ENCODE measurements at regions not wholly inside any gene's neighbourhood (a gene's known extent, or its start where the extent isn't known, plus 50 kb on each side); places are given as distances from the start of the nearest gene placed in this dataset.

DNA sequence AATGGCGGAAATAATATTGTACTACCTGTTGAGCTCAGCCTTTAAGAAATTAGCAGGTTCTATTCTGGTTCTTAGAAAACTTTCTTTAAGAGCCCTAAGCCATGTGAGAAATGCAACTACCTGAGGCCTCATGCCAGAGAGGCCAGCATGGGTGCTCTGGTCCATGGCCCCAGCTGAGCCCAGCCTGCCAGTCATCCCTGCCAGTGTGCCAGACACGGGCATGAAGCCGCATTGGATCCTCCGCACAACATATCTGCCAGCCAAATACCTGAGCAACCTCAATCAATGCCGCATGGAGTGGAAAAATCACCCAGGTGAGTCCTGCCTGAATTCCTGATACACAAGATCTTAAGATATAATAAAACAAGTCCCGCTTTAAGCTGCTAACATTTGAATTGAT lies 91.8 kb downstream of the C21orf91 start:
- no peak overlapping the region for H3K18ac ChIP-seq (ENCODE audit: extremely low read depth, low read length)
- no peak overlapping the region for H4K5ac ChIP-seq (ENCODE audit: insufficient read length, low read depth, low read length)
- H3K23me2 ChIP-seq (ENCODE audit: low read depth, low read length): no peaks in the 10 kb centered on the region
- H3K56ac ChIP-seq (replicated peaks; ENCODE audit: insufficient read length, low read depth, low read length): no peak overlapping the region
- no peak overlapping the region for H2AK5ac ChIP-seq (ENCODE audit: low read depth, low read length)
- H2BK20ac ChIP-seq (ENCODE audit: low read length): no peak overlapping the region
- no peak overlapping the region for H2AFZ ChIP-seq (ENCODE audit: low read length)
- 73% methylated on average over 6 of the region's 6 CpGs; no CpG with 5 or more reads in 1 of the 2 experiments for WGBS, 2 experiments (ENCODE audit: extremely low coverage in 1 of 2, insufficient coverage in 1 of 2, insufficient read length in 1 of 2, insufficient replicate concordance in 2 of 2, low coverage in 1 of 2, low lambda C conversion rate in 2 of 2, missing lambda C conversion rate in 1 of 2)
- DNase-seq (ENCODE audit: low read depth in 1 of 2, low spot score in 2 of 2): no peak
- H2BK12ac ChIP-seq (ENCODE audit: low read depth, low read length): no peak overlapping the region
- POLR2A ChIA-PET (ENCODE audit: partially characterized antibody): interaction anchor here (0.5 kb wide), 1 partner anchor 372 kb away, joined by 4 read pairs; no protein-coding TSS in a partner anchor
- H3K9me3 ChIP-seq (ENCODE audit: insufficient read depth in 2 of 2, low read depth in 1 of 2, low read length in 1 of 2): no peaks in the 10 kb centered on the region
- H3K79me2 ChIP-seq (ENCODE audit: control insufficient read depth in 1 of 2, insufficient read depth in 2 of 2, low read length in 2 of 2): no peaks in the 10 kb centered on the region
- H3K4me1 ChIP-seq (replicated peaks in 1 of 4; ENCODE audit: control insufficient read depth in 3 of 4, insufficient read depth in 4 of 4, low read length in 3 of 4): no peaks in the 10 kb centered on the region
- no peak overlapping the region for H3K9ac ChIP-seq (replicated peaks in 1 of 4; ENCODE audit: extremely low read depth in 1 of 4, low read depth in 3 of 4, low read length in 3 of 4)
- H2BK120ac ChIP-seq (replicated peaks; ENCODE audit: low read depth, low read length): no peak overlapping the region
- no peak overlapping the region for H4K8ac ChIP-seq (ENCODE audit: extremely low read depth, insufficient read depth, low read length)
- FAIRE-seq: no peak
- H3K4me3 ChIP-seq (ENCODE audit: extremely low read depth in 1 of 4, insufficient read depth in 2 of 4, low read depth in 3 of 4, low read length in 4 of 4): no peak overlapping the region
- no peak overlapping the region for H3K4me2 ChIP-seq (ENCODE audit: insufficient read depth in 1 of 2, low read depth in 2 of 2, low read length in 2 of 2)
- no peaks in the 10 kb centered on the region for H3K27me3 ChIP-seq (replicated peaks in 1 of 4; ENCODE audit: control insufficient read depth in 3 of 4, extremely low read depth in 1 of 4, insufficient read depth in 3 of 4, low read length in 3 of 4)
- no peaks in the 10 kb centered on the region for H3K79me1 ChIP-seq (ENCODE audit: low read depth, low read length)
- no peak overlapping the region for H3K23ac ChIP-seq (ENCODE audit: insufficient read length)
- no peak overlapping the region for H2BK5ac ChIP-seq (ENCODE audit: low read depth, low read length)
- H3K27ac ChIP-seq (ENCODE audit: low read depth, low read length): no peak overlapping the region
- no peak overlapping the region for H3K4ac ChIP-seq (replicated peaks; ENCODE audit: insufficient read length, low read depth, low read length)
- CTCF ChIA-PET (ENCODE audit: partially characterized antibody): no interaction called here
- no peaks in the 10 kb centered on the region for H3K36me3 ChIP-seq (ENCODE audit: control insufficient read depth in 2 of 4, insufficient read depth in 4 of 4, low read length in 3 of 4)
- H3K14ac ChIP-seq (ENCODE audit: insufficient read length): no peak overlapping the region
- H4K91ac ChIP-seq (replicated peaks; ENCODE audit: insufficient read length, low read length): no peak overlapping the region
- no peaks in the 10 kb centered on the region for H4K20me1 ChIP-seq (replicated peaks in 1 of 2; ENCODE audit: control insufficient read depth in 1 of 2, insufficient read depth in 2 of 2, low read length in 2 of 2)
- no peak overlapping the region for H2BK15ac ChIP-seq (ENCODE audit: low read length)
- TF ChIP-seq POU5F1 (IDR thresholded peaks at IDR 0.05; ENCODE audit: low read depth, low read length) (no peak), EP300 (IDR thresholded peaks at IDR 0.05; ENCODE audit: borderline replicate concordance in 1 of 2, low read depth in 2 of 2, low read length in 2 of 2) (no peak), RAD21 (IDR thresholded peaks at IDR 0.05 in 1 of 2, conservative IDR thresholded peaks at IDR 0.05 in 1 of 2; ENCODE audit: low read depth in 2 of 2, low read length in 2 of 2) (no peak), RBBP5 (IDR thresholded peaks at IDR 0.05; ENCODE audit: borderline replicate concordance, low read depth, low read length) (no peak), KDM5A (IDR thresholded peaks at IDR 0.05; ENCODE audit: low read length) (no peak), BCL11A (IDR thresholded peaks at IDR 0.05; ENCODE audit: low read depth in 2 of 2, low read length in 2 of 2) (no peak), YY1 (IDR thresholded peaks at IDR 0.05; ENCODE audit: low read depth, low read length) (no peak), TAF1 (IDR thresholded peaks at IDR 0.05; ENCODE audit: low read depth, low read length) (no peak), ASH2L (IDR thresholded peaks at IDR 0.05; ENCODE audit: low read length) (no peak)
- TF ChIP-seq, protein P1, sequence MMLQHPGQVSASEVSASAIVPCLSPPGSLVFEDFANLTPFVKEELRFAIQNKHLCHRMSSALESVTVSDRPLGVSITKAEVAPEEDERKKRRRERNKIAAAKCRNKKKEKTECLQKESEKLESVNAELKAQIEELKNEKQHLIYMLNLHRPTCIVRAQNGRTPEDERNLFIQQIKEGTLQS (IDR thresholded peaks at IDR 0.05; ENCODE audit: insufficient read depth, low read depth, low read length): no peak
- TF ChIP-seq, protein P2, sequence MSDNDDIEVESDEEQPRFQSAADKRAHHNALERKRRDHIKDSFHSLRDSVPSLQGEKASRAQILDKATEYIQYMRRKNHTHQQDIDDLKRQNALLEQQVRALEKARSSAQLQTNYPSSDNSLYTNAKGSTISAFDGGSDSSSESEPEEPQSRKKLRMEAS (IDR thresholded peaks at IDR 0.05): no peak

All from H1 (cell line).